SH-SY5Y (cell line): ENCODE measurements at regions not wholly inside any gene's neighbourhood (a gene's known extent, or its start where the extent isn't known, plus 50 kb on each side); places are given as distances from the start of the nearest gene placed in this dataset.

ENCODE experiments used
- GATA2 ChIP-seq: IDR thresholded peaks from 2 replicates; pipeline ENCODE4 v1.6.1; 2011; ENCODE audit warnings: mild to moderate bottlenecking, low read depth, low read length
- GATA3 ChIP-seq: IDR thresholded peaks from 2 replicates; pipeline ENCODE4 v1.6.1; 2011; ENCODE audit warnings: low read depth, mild to moderate bottlenecking, low read length, moderate library complexity

GRCh38 chr9:88891040-88891439 is 100.2 kb upstream of the S1PR3 start:
- no peak for TF ChIP-seq GATA3
- no peak for TF ChIP-seq GATA2
